Esophagus muscularis mucosa (tissue), 4 donors: ENCODE measurements at regions not wholly inside any gene's neighbourhood (a gene's known extent, or its start where the extent isn't known, plus 50 kb on each side); places are given as distances from the start of the nearest gene placed in this dataset.

ENCODE experiments used
- DNase-seq: peaks from one replicate; pipeline ENCODE4 v3.0.0-alpha.2; 2017; ENCODE audit errors: extremely low spot score
- H3K27ac ChIP-seq, 4 donors: fragments of 200-600 bp; sonication (generic); replicated peaks in 1 of 4; 1 replicate in 3 of 4; 2 replicates in 1 of 4; pipeline ENCODE4 v1.5.1; 2016 to 2019; ENCODE audit warnings: mild to moderate bottlenecking in 1 of 4
- H3K27me3 ChIP-seq, 4 donors: fragments of 200-600 bp; sonication (generic); one replicate each; pipeline versions ENCODE4 v1.5.1 to v1.6.0; 2016 to 2019
- H3K36me3 ChIP-seq, 4 donors: fragments of 200-600 bp; sonication (generic); one replicate each; pipeline ENCODE4 v1.5.1; 2016 to 2019
- H3K4me1 ChIP-seq, 4 donors: fragments of 200-600 bp; sonication (generic); one replicate each; pipeline ENCODE4 v1.5.1; 2016 to 2019
- H3K4me3 ChIP-seq, 4 donors: fragments of 200-600 bp; sonication (generic); 1 replicate in 2 of 4; 2 replicates in 2 of 4; pipeline ENCODE4 v1.5.1; 2016 to 2019; ENCODE audit warnings: mild to moderate bottlenecking in 4 of 4, moderate library complexity in 1 of 4
- H3K9me3 ChIP-seq, 4 donors: fragments of 200-600 bp; sonication (generic); 1 replicate in 3 of 4; 2 replicates in 1 of 4; pipeline ENCODE4 v1.5.1; 2016 to 2019
- CTCF ChIP-seq, 3 experiments: fragments of 200-600 bp in 2 of 3; fragments of 450-650 bp in 1 of 3; sonication (generic) in 2 of 3; IDR thresholded peaks; one replicate each; pipeline ENCODE4 v1.5.1; 2017 to 2019; ENCODE audit warnings: antibody characterized with exemption in 3 of 3, mild to moderate bottlenecking in 2 of 3, moderate library complexity in 1 of 3
- EP300 ChIP-seq: sonication (generic); formaldehyde crosslinking; IDR thresholded peaks from one replicate; pipeline ENCODE4 v1.6.1; 2017; ENCODE audit warnings: antibody characterized with exemption
- POLR2A ChIP-seq: fragments of 450-650 bp; IDR thresholded peaks from one replicate; pipeline ENCODE4 v1.6.1; 2017; ENCODE audit warnings: antibody characterized with exemption, moderate library complexity, mild to moderate bottlenecking, low read depth
- POLR2AphosphoS5 ChIP-seq, 2 donors: sonication (generic); formaldehyde crosslinking; IDR thresholded peaks; one replicate each; pipeline ENCODE4 v1.6.1; 2017; ENCODE audit warnings: antibody characterized with exemption in 2 of 2
- WGBS: methylation state at CpG from one replicate; pipeline ENCODE4 v1.1.5; 2018; 5-methylcytosine and 5-hydroxymethylcytosine counted together
- intact Hi-C: fragments of 100-400 bp; cut with DNase I; formaldehyde crosslinking; loops from one replicate; pipeline ENCODE4 v1.15.1; 2023

- intact Hi-C loops: no loop called here
- no peak for DNase-seq
Measured at GRCh38 chr9:12352045-12352315, 341.2 kb upstream of the TYRP1 start.

GRCh38 chr9:12363439-12363838 is 329.7 kb upstream of the TYRP1 start:
- intact Hi-C loops: no loop called here
- Histone ChIP-seq H3K36me3 (no peaks in the 10 kb centered on the region), H3K9me3 (no peaks in the 10 kb centered on the region), H3K27ac (no peak overlapping the region), H3K27me3 (no peaks in the 10 kb centered on the region), H3K4me3 (no peak overlapping the region), H3K4me1 (peaks cover 0 to 12% (median 4%) of the 10 kb centered on the region in 4 donors)
- WGBS: 37% methylated on average over 2 of the region's 2 CpGs
- no peak for DNase-seq
- TF ChIP-seq POLR2A (no peak), EP300 (no peak)

More at GRCh38 chr9:12352045-12352315, 341.2 kb upstream of the TYRP1 start:
- Histone ChIP-seq H3K27me3 (no peaks in the 10 kb centered on the region), H3K27ac (no peak overlapping the region), H3K9me3 (no peaks in the 10 kb centered on the region), H3K4me3 (no peak overlapping the region), H3K4me1 (no peaks in the 10 kb centered on the region), H3K36me3 (no peaks in the 10 kb centered on the region)
- TF ChIP-seq POLR2A: no peak
- TF ChIP-seq CTCF (IDR thresholded peaks at IDR 0.05): no peak
- no peak for TF ChIP-seq POLR2AphosphoS5 (IDR thresholded peaks at IDR 0.05)
- TF ChIP-seq EP300: no peak

- Histone ChIP-seq H3K9me3 (no peaks in the 10 kb centered on the region), H3K36me3 (no peaks in the 10 kb centered on the region), H3K4me3 (no peak overlapping the region), H3K4me1 (no peaks in the 10 kb centered on the region), H3K27ac (no peak overlapping the region), H3K27me3 (no peaks in the 10 kb centered on the region)
- DNase-seq: no peak
- TF ChIP-seq EP300: no peak
- TF ChIP-seq POLR2AphosphoS5 (IDR thresholded peaks at IDR 0.05): no peak
- no peak for TF ChIP-seq POLR2A
- no peak for TF ChIP-seq CTCF (IDR thresholded peaks at IDR 0.05)
- intact Hi-C loops: no loop called here
- 73% methylated on average over 2 of the region's 2 CpGs for WGBS
Measured at GRCh38 chr9:12368569-12368968, 324.6 kb upstream of the TYRP1 start.

GRCh38 chr9:12391839-12392509 is 301.2 kb upstream of the TYRP1 start:
- Histone ChIP-seq H3K27me3 (no peaks in the 10 kb centered on the region), H3K4me3 (no peak overlapping the region), H3K36me3 (no peaks in the 10 kb centered on the region), H3K9me3 (no peaks in the 10 kb centered on the region), H3K4me1 (no peaks in the 10 kb centered on the region), H3K27ac (no peak overlapping the region)
- DNase-seq: no peak
- whole genome bisulfite sequencing: 78% methylated on average over 2 of the region's 2 CpGs
- TF ChIP-seq CTCF (IDR thresholded peaks at IDR 0.05) (no peak), POLR2AphosphoS5 (IDR thresholded peaks at IDR 0.05) (no peak), EP300 (no peak), POLR2A (no peak)
- intact Hi-C loops: no loop called here

- intact Hi-C loops: no loop called here
- H3K9me3 ChIP-seq: no peaks in the 10 kb centered on the region
- WGBS: 53% methylated on average over 1 of the region's 1 CpG
- DNase-seq: no peak
- no peak overlapping the region for H3K4me3 ChIP-seq
- H3K27ac ChIP-seq: no peak overlapping the region
- no peaks in the 10 kb centered on the region for H3K4me1 ChIP-seq
- no peak for TF ChIP-seq POLR2AphosphoS5 (IDR thresholded peaks at IDR 0.05)
- no peak for TF ChIP-seq EP300
- no peak for TF ChIP-seq POLR2A
- no peak for TF ChIP-seq CTCF (IDR thresholded peaks at IDR 0.05)
- H3K36me3 ChIP-seq: no peaks in the 10 kb centered on the region
- no peaks in the 10 kb centered on the region for H3K27me3 ChIP-seq
Measured at GRCh38 chr9:12394105-12394504, 299.1 kb upstream of the TYRP1 start.
